ENCODE measurements at regions not wholly inside any gene's neighbourhood (a gene's known extent, or its start where the extent isn't known, plus 50 kb on each side); places are given as distances from the start of the nearest gene placed in this dataset.
A peak's percentile ranks its signal among the peaks of the same experiment; 100 is the strongest.

GRCh38 chr5:126265917-126266316 is 157.3 kb upstream of the GRAMD2B start:
- Mint-ChIP-seq H3K27ac (no peak overlapping the region), H3K4me3 (no peak overlapping the region), H3K27me3 (ENCODE audit: insufficient read depth, low read depth) (peaks cover 6% of the 10 kb centered on the region), H3K4me1 (peaks cover 30% of the 10 kb centered on the region), H3K36me3 (peaks cover 2% of the 10 kb centered on the region), H3K9me3 (peaks cover 24% of the 10 kb centered on the region)
- H3K4me1 ChIP-seq, result peaks cover 14% of the 10 kb centered on the region
- DNase-seq (ENCODE audit: low spot score), result no peak
- H3K4me2 ChIP-seq, result no peak overlapping the region
- H4K20me1 ChIP-seq (ENCODE audit: low read depth), result no peaks in the 10 kb centered on the region
- no peaks in the 10 kb centered on the region for H3K9me3 ChIP-seq (ENCODE audit: low read depth)
- no peak overlapping the region for H3K4me3 ChIP-seq
- H2AFZ ChIP-seq (replicated peaks), result peak overlapping the region; percentile 12
- no peaks in the 10 kb centered on the region for H3K36me3 ChIP-seq
- TF ChIP-seq EZH2phosphoT487 (IDR thresholded peaks at IDR 0.05), result no peak
- TF ChIP-seq, protein P1, sequence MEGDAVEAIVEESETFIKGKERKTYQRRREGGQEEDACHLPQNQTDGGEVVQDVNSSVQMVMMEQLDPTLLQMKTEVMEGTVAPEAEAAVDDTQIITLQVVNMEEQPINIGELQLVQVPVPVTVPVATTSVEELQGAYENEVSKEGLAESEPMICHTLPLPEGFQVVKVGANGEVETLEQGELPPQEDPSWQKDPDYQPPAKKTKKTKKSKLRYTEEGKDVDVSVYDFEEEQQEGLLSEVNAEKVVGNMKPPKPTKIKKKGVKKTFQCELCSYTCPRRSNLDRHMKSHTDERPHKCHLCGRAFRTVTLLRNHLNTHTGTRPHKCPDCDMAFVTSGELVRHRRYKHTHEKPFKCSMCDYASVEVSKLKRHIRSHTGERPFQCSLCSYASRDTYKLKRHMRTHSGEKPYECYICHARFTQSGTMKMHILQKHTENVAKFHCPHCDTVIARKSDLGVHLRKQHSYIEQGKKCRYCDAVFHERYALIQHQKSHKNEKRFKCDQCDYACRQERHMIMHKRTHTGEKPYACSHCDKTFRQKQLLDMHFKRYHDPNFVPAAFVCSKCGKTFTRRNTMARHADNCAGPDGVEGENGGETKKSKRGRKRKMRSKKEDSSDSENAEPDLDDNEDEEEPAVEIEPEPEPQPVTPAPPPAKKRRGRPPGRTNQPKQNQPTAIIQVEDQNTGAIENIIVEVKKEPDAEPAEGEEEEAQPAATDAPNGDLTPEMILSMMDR (IDR thresholded peaks at IDR 0.05), result no peak
- TF ChIP-seq EZH2 (IDR thresholded peaks at IDR 0.05), result no peak
- H3F3A ChIP-seq (ENCODE audit: low read depth), result no peaks in the 10 kb centered on the region
- no peak overlapping the region for H3K9ac ChIP-seq
- no peaks in the 10 kb centered on the region for H3K79me2 ChIP-seq (ENCODE audit: low read depth)
- no peak overlapping the region for H3K27ac ChIP-seq
- H3K27me3 ChIP-seq, result no peaks in the 10 kb centered on the region

GRCh38 chr5:126267438-126267837 is 155.8 kb upstream of the GRAMD2B start:
- Mint-ChIP-seq H3K27ac (no peak overlapping the region), H3K4me3 (no peak overlapping the region), H3K9me3 (peaks cover 11% of the 10 kb centered on the region), H3K27me3 (ENCODE audit: insufficient read depth, low read depth) (peaks cover 3% of the 10 kb centered on the region), H3K4me1 (peaks cover 32% of the 10 kb centered on the region), H3K36me3 (no peaks in the 10 kb centered on the region)
- H4K20me1 ChIP-seq (ENCODE audit: low read depth), result no peaks in the 10 kb centered on the region
- H3K36me3 ChIP-seq, result no peaks in the 10 kb centered on the region
- no peaks in the 10 kb centered on the region for H3K9me3 ChIP-seq (ENCODE audit: low read depth)
- DNase-seq (ENCODE audit: low spot score), result no peak
- no peak overlapping the region for H3K4me3 ChIP-seq
- H3K9ac ChIP-seq, result no peak overlapping the region
- H3K4me1 ChIP-seq, result peaks cover 14% of the 10 kb centered on the region
- no peaks in the 10 kb centered on the region for H3K79me2 ChIP-seq (ENCODE audit: low read depth)
- H3K27ac ChIP-seq, result no peak overlapping the region
- no peak for TF ChIP-seq EZH2phosphoT487 (IDR thresholded peaks at IDR 0.05)
- TF ChIP-seq EZH2 (IDR thresholded peaks at IDR 0.05), result no peak
- TF ChIP-seq, protein P1 (IDR thresholded peaks at IDR 0.05), result no peak
- no peaks in the 10 kb centered on the region for H3F3A ChIP-seq (ENCODE audit: low read depth)
- no peak overlapping the region for H3K4me2 ChIP-seq
- H3K27me3 ChIP-seq, result no peaks in the 10 kb centered on the region
- no peak overlapping the region for H2AFZ ChIP-seq (replicated peaks)

DNA sequence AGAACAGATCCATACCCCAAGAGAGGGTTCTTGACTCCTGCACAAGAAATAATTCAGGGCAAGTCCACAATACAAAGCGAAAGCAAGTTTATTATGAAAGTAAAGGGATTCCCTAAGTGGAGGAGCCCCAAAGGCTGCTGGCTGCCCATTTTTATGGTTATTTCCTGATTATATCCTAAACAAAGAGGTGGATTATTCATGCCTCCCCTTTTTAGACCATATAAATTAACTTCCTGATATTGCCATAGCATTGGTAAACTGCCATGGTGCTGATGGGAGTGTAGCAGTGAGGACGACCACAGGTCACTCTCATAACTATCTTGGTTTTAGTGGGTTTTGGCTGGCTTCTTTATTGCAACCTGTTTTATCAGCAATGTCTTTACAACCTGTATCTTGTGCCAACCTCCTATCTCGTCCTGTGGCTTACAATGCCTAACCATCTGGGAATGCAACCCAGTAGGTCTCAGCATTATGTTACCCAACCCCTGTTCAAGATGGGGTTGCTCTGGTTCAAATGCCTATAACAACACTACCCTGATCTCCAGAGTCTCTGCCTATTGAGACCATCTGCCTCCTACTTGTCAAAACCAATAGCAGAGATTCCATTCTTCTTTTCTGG is 154.4 kb upstream of the GRAMD2B start:
- DNase-seq (ENCODE audit: low spot score), result no peak
- TF ChIP-seq EZH2 (IDR thresholded peaks at IDR 0.05), result no peak
- TF ChIP-seq, protein P1 (IDR thresholded peaks at IDR 0.05), result no peak
- no peak for TF ChIP-seq EZH2phosphoT487 (IDR thresholded peaks at IDR 0.05)
- no peaks in the 10 kb centered on the region for H3K36me3 Mint-ChIP-seq
- Histone ChIP-seq H3K4me3 (no peak overlapping the region), H3K27ac (no peak overlapping the region), H3K4me1 (peaks cover 7% of the 10 kb centered on the region), H3K4me2 (no peak overlapping the region), H4K20me1 (ENCODE audit: low read depth) (no peaks in the 10 kb centered on the region), H3F3A (ENCODE audit: low read depth) (no peaks in the 10 kb centered on the region), H3K79me2 (ENCODE audit: low read depth) (no peaks in the 10 kb centered on the region), H3K9me3 (ENCODE audit: low read depth) (no peaks in the 10 kb centered on the region), H3K36me3 (no peaks in the 10 kb centered on the region), H2AFZ (replicated peaks) (no peak overlapping the region), H3K27me3 (no peaks in the 10 kb centered on the region), H3K9ac (no peak overlapping the region)
- no peak overlapping the region for H3K27ac Mint-ChIP-seq
- H3K27me3 Mint-ChIP-seq (ENCODE audit: insufficient read depth, low read depth), result peaks cover 3% of the 10 kb centered on the region
- H3K4me3 Mint-ChIP-seq, result no peak overlapping the region
- peaks cover 11% of the 10 kb centered on the region for H3K9me3 Mint-ChIP-seq
- H3K4me1 Mint-ChIP-seq, result peaks cover 26% of the 10 kb centered on the region
